Hepatic stellate cell (primary cell): ENCODE measurements at regions not wholly inside any gene's neighbourhood (a gene's known extent, or its start where the extent isn't known, plus 50 kb on each side); places are given as distances from the start of the nearest gene placed in this dataset.

Experiments used
- DNase-seq: peaks from one replicate; pipeline ENCODE4 v3.0.0; 2011; ENCODE audit warnings: low spot score

- no peak for DNase-seq
Observed at GRCh38 chr5:87051502-87052113, 216.1 kb upstream of the RASA1 start.

GRCh38 chr5:87053146-87053545, 214.5 kb upstream of the RASA1 start:
- no peak for DNase-seq

- no peak for DNase-seq
Observed at GRCh38 chr5:87054821-87055220, 212.9 kb upstream of the RASA1 start.

- DNase-seq: no peak
Observed at GRCh38 chr5:87061046-87061445, 206.6 kb upstream of the RASA1 start.

- no peak for DNase-seq
Observed at GRCh38 chr5:87069311-87069710, 198.4 kb upstream of the RASA1 start.

GRCh38 chr5:87069974-87070608, 197.6 kb upstream of the RASA1 start:
- peak; percentile 8 for DNase-seq

GRCh38 chr5:87074072-87074471, 193.6 kb upstream of the RASA1 start:
- DNase-seq: no peak

GRCh38 chr5:87074934-87075541, 192.6 kb upstream of the RASA1 start:
- DNase-seq: no peak

- no peak for DNase-seq
Observed at GRCh38 chr5:87076411-87076810, 191.3 kb upstream of the RASA1 start.

- no peak for DNase-seq
Observed at GRCh38 chr5:87076931-87077330, 190.8 kb upstream of the RASA1 start.

GRCh38 chr5:87079219-87079618, 188.5 kb upstream of the RASA1 start:
- DNase-seq: no peak

- no peak for DNase-seq
Observed at GRCh38 chr5:87081016-87081415, 186.7 kb upstream of the RASA1 start.

GRCh38 chr5:87081511-87082372, 185.9 kb upstream of the RASA1 start:
- no peak for DNase-seq

- no peak for DNase-seq
Observed at GRCh38 chr5:87094347-87094746, 173.3 kb upstream of the RASA1 start.

GRCh38 chr5:87094833-87095232, 172.8 kb upstream of the RASA1 start:
- DNase-seq: no peak

GRCh38 chr5:87095787-87096186, 171.9 kb upstream of the RASA1 start:
- DNase-seq: no peak

GRCh38 chr5:87097664-87098063, 170.0 kb upstream of the RASA1 start:
- DNase-seq: no peak

GRCh38 chr5:87099291-87099839, 168.3 kb upstream of the RASA1 start:
- DNase-seq: no peak

- no peak for DNase-seq
Observed at GRCh38 chr5:87099968-87100367, 167.7 kb upstream of the RASA1 start.

GRCh38 chr5:87101321-87101720, 166.4 kb upstream of the RASA1 start:
- DNase-seq: no peak

- no peak for DNase-seq
Observed at GRCh38 chr5:87102841-87103240, 164.8 kb upstream of the RASA1 start.

- DNase-seq: no peak
Observed at GRCh38 chr5:87103616-87104287, 163.9 kb upstream of the RASA1 start.
